ENCODE measurements at regions not wholly inside any gene's neighbourhood (a gene's known extent, or its start where the extent isn't known, plus 50 kb on each side); places are given as distances from the start of the nearest gene placed in this dataset.

- no peak for DNase-seq (ENCODE audit: extremely low read depth, low read depth)
- no peak for TF ChIP-seq CTCF (IDR thresholded peaks at IDR 0.05; ENCODE audit: low read depth, low read length)
Measured at GRCh38 chr5:93916872-93917271, 175.5 kb upstream of the POU5F2 start.

- DNase-seq (ENCODE audit: extremely low read depth, low read depth) = peak; percentile 15
Measured at GRCh38 chr5:93915142-93915553, 173.7 kb upstream of the POU5F2 start.

GRCh38 chr5:93911609-93912008 lies 170.2 kb upstream of the POU5F2 start:
- DNase-seq (ENCODE audit: extremely low read depth, low read depth) = no peak

More at GRCh38 chr5:93915142-93915553, 173.7 kb upstream of the POU5F2 start:
- TF ChIP-seq CTCF (IDR thresholded peaks at IDR 0.05; ENCODE audit: low read depth, low read length) = peak; percentile 37

GRCh38 chr5:93909356-93909755 lies 168.0 kb upstream of the POU5F2 start:
- no peak for DNase-seq (ENCODE audit: extremely low read depth, low read depth)
- TF ChIP-seq CTCF (IDR thresholded peaks at IDR 0.05; ENCODE audit: low read depth, low read length) = peak; percentile 12; the same call in 1 of the 2 replicates

More at GRCh38 chr5:93911609-93912008, 170.2 kb upstream of the POU5F2 start:
- TF ChIP-seq CTCF (IDR thresholded peaks at IDR 0.05; ENCODE audit: low read depth, low read length) = no peak

- no peak for TF ChIP-seq CTCF (IDR thresholded peaks at IDR 0.05; ENCODE audit: low read depth, low read length)
- no peak for DNase-seq (ENCODE audit: extremely low read depth, low read depth)
Measured at GRCh38 chr5:93904917-93905316, 163.5 kb upstream of the POU5F2 start.

- no peak for DNase-seq (ENCODE audit: extremely low read depth, low read depth)
- no peak for TF ChIP-seq CTCF (IDR thresholded peaks at IDR 0.05; ENCODE audit: low read depth, low read length)
Measured at GRCh38 chr5:93902288-93902687, 160.9 kb upstream of the POU5F2 start.

- peak; percentile 20 for TF ChIP-seq CTCF (IDR thresholded peaks at IDR 0.05; ENCODE audit: low read depth, low read length)
- DNase-seq (ENCODE audit: extremely low read depth, low read depth) = no peak
Measured at GRCh38 chr5:93899026-93899600, 157.7 kb upstream of the POU5F2 start.

Data from AG09319 (cell line).